Suprapubic skin (tissue), 4 donors: ENCODE measurements at regions not wholly inside any gene's neighbourhood (a gene's known extent, or its start where the extent isn't known, plus 50 kb on each side); places are given as distances from the start of the nearest gene placed in this dataset.

Experiments
- CTCF ChIP-seq, 2 donors: fragments of 200-600 bp in 1 of 2; fragments of 450-650 bp in 1 of 2; sonication (generic) in 1 of 2; IDR thresholded peaks; one replicate each; pipeline ENCODE4 v1.5.1; 2016 to 2019; ENCODE audit warnings: antibody characterized with exemption in 2 of 2, mild to moderate bottlenecking in 1 of 2, moderate library complexity in 1 of 2
- EP300 ChIP-seq: sonication (generic); formaldehyde crosslinking; IDR thresholded peaks from one replicate; pipeline ENCODE4 v1.6.1; 2017; ENCODE audit warnings: antibody characterized with exemption
- POLR2A ChIP-seq, 2 donors: fragments of 450-650 bp; IDR thresholded peaks; one replicate each; pipeline ENCODE4 v1.6.1; 2017; ENCODE audit warnings: antibody characterized with exemption in 2 of 2, mild to moderate bottlenecking in 2 of 2, moderate library complexity in 2 of 2
- POLR2AphosphoS5 ChIP-seq, 3 donors: sonication (generic); formaldehyde crosslinking; IDR thresholded peaks; one replicate each; pipeline ENCODE4 v1.6.1; 2017; ENCODE audit warnings: antibody characterized with exemption in 3 of 3

- no peak for TF ChIP-seq CTCF (IDR thresholded peaks at IDR 0.05)
- no peak for TF ChIP-seq POLR2A (IDR thresholded peaks at IDR 0.05)
- no peak for TF ChIP-seq POLR2AphosphoS5 (IDR thresholded peaks at IDR 0.05)
- no peak for TF ChIP-seq EP300
Observed at GRCh38 chr4:157444014-157444413, 223.5 kb downstream of the GRIA2 start.
